AG09309 (cell line): ENCODE measurements at regions not wholly inside any gene's neighbourhood (a gene's known extent, or its start where the extent isn't known, plus 50 kb on each side); places are given as distances from the start of the nearest gene placed in this dataset.

ENCODE experiments used
- DNase-seq: peaks from one replicate; pipeline ENCODE4 v3.0.0-alpha.2; 2010; ENCODE audit warnings: low read depth
- H3K4me3 ChIP-seq: 2 replicates; pipeline ENCODE4 v1.5.1; 2011; ENCODE audit warnings: mild to moderate bottlenecking, low read depth, low read length, moderate library complexity; ENCODE audit not compliant: control insufficient read depth
- TF ChIP-seq, protein P1 (sequence below): IDR thresholded peaks from 2 replicates; pipeline ENCODE4 v1.5.1; 2011; ENCODE audit warnings: mild to moderate bottlenecking, low read depth, low read length, inconsistent platforms; ENCODE audit not compliant: insufficient read depth, control insufficient read depth; ENCODE audit errors: missing control alignments

DNA sequence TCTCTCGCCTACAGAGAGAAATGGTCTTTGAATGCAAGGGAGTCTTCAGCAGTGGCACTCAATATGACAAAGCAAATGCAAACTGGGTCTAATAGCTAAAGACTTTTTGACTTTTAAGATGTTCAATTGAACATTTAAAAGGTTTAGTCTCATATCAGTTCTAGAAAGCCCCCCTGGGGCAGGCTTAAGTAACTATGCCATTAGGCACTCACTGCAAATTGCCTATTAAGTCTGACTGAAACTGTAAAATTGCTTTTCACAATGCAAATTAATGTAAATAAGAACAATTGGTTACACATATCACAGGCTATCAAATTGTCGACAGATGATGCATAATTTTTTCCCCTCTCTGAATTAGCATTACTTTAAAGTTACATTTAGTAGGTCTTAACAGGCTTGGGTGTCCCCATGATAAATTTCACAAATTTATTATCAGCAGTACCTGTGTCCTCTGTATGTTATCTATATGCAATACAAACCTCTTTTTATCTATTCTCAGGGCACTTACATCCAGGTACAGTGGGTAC is 329.1 kb downstream of the LRRIQ3 start:
- H3K4me3 ChIP-seq: no peak overlapping the region
- no peak for DNase-seq
- TF ChIP-seq, protein P1, sequence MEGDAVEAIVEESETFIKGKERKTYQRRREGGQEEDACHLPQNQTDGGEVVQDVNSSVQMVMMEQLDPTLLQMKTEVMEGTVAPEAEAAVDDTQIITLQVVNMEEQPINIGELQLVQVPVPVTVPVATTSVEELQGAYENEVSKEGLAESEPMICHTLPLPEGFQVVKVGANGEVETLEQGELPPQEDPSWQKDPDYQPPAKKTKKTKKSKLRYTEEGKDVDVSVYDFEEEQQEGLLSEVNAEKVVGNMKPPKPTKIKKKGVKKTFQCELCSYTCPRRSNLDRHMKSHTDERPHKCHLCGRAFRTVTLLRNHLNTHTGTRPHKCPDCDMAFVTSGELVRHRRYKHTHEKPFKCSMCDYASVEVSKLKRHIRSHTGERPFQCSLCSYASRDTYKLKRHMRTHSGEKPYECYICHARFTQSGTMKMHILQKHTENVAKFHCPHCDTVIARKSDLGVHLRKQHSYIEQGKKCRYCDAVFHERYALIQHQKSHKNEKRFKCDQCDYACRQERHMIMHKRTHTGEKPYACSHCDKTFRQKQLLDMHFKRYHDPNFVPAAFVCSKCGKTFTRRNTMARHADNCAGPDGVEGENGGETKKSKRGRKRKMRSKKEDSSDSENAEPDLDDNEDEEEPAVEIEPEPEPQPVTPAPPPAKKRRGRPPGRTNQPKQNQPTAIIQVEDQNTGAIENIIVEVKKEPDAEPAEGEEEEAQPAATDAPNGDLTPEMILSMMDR: no peak

DNA sequence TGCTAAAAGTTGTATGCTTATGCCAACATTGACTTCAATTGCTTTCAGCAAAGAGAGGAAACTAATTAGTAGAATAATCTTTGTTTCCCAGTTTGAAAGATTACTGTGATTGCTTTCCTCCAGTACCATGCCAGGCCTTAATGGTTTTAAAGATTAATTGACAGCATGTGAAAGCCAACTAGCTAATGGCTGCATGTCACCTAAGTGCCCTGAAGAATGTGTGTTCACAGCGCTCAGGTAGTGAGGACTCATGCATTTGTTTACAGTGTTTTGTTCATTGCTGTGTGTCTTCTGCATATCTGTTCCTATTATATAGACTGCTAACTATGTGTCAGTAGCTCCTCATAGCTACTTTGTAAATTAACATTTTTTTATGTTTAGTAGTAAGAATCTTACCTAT is 335.6 kb downstream of the LRRIQ3 start:
- H3K4me3 ChIP-seq: no peak overlapping the region
- DNase-seq: no peak
- TF ChIP-seq, protein P1: no peak

DNA sequence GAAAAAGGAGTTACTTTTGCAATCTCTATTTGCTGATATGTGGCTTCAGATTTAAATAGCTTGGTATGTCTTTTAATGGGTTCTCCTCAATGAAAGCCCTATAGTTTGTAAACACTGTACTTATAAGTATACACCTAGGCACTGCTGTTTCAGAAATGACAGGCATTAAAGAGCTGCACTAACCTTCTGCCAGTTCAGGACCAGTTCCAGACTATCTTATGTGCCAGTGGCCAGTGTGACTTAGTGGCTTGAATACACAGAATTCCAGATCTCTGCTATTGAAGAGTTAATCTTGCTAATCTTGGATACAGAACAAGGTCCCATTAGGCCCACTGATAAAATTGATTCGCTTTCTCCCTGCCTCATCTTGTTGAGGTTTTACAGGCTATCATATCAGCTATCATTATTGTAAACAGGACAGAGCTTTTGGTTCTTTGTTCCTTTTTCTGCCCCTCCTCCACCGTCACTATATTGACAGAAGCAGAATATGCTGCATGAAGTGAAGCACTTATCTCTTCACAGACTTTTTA is 337.5 kb downstream of the LRRIQ3 start:
- no peak for DNase-seq
- TF ChIP-seq, protein P1: no peak
- H3K4me3 ChIP-seq: no peak overlapping the region

DNA sequence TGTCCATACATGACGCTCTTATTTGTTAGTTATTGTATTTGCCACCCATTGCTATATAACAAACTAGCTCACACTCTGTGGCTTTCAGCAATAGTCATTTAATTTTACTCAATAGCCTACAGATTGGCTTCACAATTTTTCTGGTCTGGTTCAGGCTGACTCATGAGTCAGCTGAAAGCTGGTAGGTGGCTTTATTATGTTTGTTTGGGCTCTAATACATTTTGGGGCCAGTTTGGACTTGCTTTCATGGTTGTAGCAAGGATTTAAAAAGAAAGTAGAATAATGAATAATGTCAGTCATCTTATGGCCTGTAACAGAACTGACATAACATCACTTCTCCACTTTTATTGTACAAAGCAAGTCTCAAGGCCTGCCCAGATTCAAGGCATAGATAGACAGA is 338.7 kb downstream of the LRRIQ3 start:
- no peak overlapping the region for H3K4me3 ChIP-seq
- TF ChIP-seq, protein P1: no peak
- DNase-seq: no peak

DNA sequence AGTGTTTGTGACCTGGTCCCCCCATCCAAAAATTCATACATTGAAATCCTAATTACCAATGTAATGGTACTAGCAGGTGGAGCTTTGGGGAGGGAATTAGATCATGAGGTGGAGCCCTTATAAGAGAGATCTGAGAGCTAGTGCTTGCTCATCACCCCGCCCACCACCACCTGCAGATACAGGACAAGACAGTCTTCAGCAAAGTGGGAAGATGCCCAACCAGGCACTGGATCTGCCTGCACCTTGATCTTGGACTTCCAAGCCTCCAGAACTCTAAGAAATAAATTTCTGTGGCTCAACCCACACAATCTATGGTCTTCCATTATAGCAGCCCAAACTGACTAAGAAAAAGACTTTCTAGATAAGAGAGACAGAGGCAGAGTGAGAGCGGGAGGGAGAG is 343.4 kb downstream of the LRRIQ3 start:
- TF ChIP-seq, protein P1: no peak

DNA sequence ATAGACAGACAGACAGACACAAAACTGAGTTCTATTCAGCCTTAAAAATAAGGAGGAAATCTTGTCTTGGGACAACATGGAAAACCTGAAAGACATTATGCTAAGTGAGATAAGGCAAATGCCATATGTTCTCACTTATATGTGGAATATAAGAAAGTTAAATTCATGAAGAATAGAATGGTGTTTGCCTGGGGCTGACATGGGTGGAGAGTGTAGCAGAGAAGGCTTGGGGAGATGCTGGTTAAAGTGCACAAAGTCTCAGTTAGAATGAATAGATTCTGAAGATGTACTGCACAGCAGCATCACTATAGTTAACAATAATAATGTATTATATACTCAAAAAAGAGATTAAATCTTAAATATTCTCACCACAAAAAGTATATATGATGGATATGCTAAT is 355.5 kb downstream of the LRRIQ3 start:
- H3K4me3 ChIP-seq: no peak overlapping the region
- TF ChIP-seq, protein P1: no peak
- DNase-seq: no peak

More for the DNA sequence above, 343.4 kb downstream of the LRRIQ3 start:
- no peak for DNase-seq
- no peak overlapping the region for H3K4me3 ChIP-seq

DNA sequence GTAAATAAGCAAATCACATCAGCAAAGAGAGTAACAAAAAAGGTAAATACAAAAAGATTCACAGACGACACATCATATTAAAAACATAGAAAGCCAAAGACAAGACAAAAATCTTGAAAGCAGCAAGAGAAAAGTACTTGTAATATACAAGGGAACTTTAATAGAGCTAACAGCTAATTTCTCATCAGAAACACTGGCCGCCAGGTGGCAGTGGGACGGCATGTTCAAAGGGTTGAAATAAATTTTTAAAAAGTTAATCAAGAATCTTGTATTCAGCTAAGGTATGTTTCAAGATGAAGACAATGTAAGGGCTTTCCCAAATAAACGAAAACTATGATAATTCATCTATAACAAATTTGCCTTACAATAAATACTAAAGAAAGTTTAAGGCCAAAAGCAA is 358.1 kb downstream of the LRRIQ3 start:
- no peak for DNase-seq
- TF ChIP-seq, protein P1: peak; percentile 51
- H3K4me3 ChIP-seq: no peak overlapping the region
